ENCODE measurements at regions not wholly inside any gene's neighbourhood (a gene's known extent, or its start where the extent isn't known, plus 50 kb on each side); places are given as distances from the start of the nearest gene placed in this dataset.
A peak's percentile ranks its signal among the peaks of the same experiment; 100 is the strongest.

GRCh38 chr1:222346955-222347354, 200.9 kb downstream of the HHIPL2 start:
- TF ChIP-seq, protein P1, sequence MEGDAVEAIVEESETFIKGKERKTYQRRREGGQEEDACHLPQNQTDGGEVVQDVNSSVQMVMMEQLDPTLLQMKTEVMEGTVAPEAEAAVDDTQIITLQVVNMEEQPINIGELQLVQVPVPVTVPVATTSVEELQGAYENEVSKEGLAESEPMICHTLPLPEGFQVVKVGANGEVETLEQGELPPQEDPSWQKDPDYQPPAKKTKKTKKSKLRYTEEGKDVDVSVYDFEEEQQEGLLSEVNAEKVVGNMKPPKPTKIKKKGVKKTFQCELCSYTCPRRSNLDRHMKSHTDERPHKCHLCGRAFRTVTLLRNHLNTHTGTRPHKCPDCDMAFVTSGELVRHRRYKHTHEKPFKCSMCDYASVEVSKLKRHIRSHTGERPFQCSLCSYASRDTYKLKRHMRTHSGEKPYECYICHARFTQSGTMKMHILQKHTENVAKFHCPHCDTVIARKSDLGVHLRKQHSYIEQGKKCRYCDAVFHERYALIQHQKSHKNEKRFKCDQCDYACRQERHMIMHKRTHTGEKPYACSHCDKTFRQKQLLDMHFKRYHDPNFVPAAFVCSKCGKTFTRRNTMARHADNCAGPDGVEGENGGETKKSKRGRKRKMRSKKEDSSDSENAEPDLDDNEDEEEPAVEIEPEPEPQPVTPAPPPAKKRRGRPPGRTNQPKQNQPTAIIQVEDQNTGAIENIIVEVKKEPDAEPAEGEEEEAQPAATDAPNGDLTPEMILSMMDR (conservative IDR thresholded peaks at IDR 0.05; ENCODE audit: low read depth, low read length) = no peak
- H3K4me3 ChIP-seq (ENCODE audit: low read depth, low read length) = no peak overlapping the region

DNA sequence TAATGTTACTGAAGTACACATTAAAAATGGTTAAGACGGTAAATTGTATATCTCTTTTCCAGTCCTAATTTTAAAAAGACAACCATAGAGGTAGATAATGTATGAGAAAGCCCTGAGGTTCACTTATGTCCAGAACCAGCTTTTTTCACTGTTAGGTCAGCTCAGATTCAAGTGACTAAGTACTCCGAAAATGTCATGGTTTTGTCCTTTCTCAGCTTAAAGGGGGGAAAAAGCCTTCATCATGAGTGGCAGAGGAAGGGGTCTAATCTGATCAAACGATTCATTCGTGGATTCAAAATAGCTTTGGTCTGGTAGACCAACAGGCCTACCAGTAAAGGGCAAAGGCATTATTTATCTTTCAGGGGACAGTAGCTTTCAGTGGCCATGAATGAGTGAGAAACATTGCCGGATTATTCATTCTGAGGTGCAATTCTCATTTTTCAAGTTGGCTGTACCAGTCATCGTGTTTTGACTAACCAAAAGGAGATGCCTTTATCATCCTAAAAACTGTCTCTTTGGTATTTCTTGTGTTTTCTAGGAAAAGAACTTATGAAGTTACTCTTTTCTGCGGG, 208.4 kb downstream of the HHIPL2 start:
- TF ChIP-seq, protein P1 (conservative IDR thresholded peaks at IDR 0.05; ENCODE audit: low read depth, low read length) = no peak
- DNase-seq (ENCODE audit: low read depth) = no peak
- H3K4me3 ChIP-seq (ENCODE audit: low read depth, low read length) = no peak overlapping the region

More at GRCh38 chr1:222346955-222347354, 200.9 kb downstream of the HHIPL2 start:
- DNase-seq (ENCODE audit: low read depth) = no peak

DNA sequence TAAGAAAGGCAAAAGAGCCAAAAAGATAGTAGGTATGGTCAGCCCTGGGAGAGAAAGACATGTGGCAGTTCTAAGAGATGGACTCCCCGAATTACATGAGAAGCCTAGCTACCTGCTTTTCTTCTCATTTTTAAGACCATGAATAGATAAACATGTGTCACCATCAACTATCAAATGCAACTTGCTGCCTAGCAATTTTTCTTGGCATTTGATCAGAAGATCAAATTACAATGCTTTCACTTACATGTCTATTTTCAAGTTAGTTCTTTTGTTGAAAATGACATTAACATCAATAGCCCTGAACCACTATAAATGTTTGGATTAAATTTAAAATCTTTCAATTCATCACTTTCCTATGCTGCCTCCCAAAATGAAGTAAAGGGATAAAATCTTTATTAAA, 212.3 kb downstream of the HHIPL2 start:
- peak; percentile 17 for DNase-seq (ENCODE audit: low read depth)
- TF ChIP-seq, protein P1 (conservative IDR thresholded peaks at IDR 0.05; ENCODE audit: low read depth, low read length) = no peak
- H3K4me3 ChIP-seq (ENCODE audit: low read depth, low read length) = no peak overlapping the region

- no peak overlapping the region for H3K4me3 ChIP-seq (ENCODE audit: low read depth, low read length)
- DNase-seq (ENCODE audit: low read depth) = peak; percentile 8
- TF ChIP-seq, protein P1 (conservative IDR thresholded peaks at IDR 0.05; ENCODE audit: low read depth, low read length) = no peak
These were observed 213.8 kb downstream of the HHIPL2 start for GRCh38 chr1:222334026-222334680.

DNA sequence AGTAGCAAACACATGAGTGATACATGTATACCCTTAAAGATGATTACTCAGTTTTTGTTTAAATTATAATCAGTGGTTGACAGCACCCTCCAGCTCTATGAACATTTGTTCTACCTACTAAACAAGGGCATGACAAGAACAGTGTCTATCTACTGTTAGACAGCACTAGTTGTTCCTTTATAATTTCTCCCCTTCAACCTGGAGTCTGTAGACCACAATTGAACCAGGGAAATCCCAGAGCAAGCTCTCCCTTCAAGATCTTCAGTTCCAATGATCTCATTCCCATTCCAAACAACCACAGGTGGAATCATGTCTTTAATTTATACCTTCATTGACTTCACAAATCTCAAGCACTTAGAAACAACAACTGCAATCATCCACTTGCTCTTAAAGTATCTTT, 216.1 kb downstream of the HHIPL2 start:
- TF ChIP-seq, protein P1 (conservative IDR thresholded peaks at IDR 0.05; ENCODE audit: low read depth, low read length) = no peak
- no peak overlapping the region for H3K4me3 ChIP-seq (ENCODE audit: low read depth, low read length)
- DNase-seq (ENCODE audit: low read depth) = no peak

DNA sequence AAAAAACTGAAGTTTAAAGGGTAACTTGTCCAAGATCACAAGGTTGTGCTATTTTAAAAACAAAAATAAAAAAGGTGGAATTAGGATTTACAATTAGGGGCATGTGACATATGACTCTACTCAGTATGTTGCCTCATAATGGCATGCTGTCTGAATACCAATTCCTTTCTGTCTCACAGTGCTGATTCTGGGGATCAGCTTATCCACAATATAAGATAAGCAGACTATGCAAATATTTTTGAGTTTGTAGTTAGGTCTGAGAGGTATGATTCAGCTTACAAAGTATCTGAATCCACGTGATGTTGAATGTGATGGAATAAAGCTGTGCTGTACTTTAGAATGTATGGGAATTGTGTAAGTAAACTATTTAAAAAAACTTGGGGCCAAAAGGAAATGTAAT, 216.6 kb downstream of the HHIPL2 start:
- TF ChIP-seq, protein P1 (conservative IDR thresholded peaks at IDR 0.05; ENCODE audit: low read depth, low read length) = no peak
- peak; percentile 54 for DNase-seq (ENCODE audit: low read depth)
- no peak overlapping the region for H3K4me3 ChIP-seq (ENCODE audit: low read depth, low read length)
